Osteocyte (in vitro differentiated cells): ENCODE measurements at regions not wholly inside any gene's neighbourhood (a gene's known extent, or its start where the extent isn't known, plus 50 kb on each side); places are given as distances from the start of the nearest gene placed in this dataset.

Experiments used
- DNase-seq: peaks from one replicate; pipeline ENCODE4 v3.0.0; 2021; ENCODE audit warnings: mixed read lengths; ENCODE audit not compliant: unreplicated experiment; ENCODE audit errors: extremely low spot score
- H3K27ac Mint-ChIP-seq: one replicate; pipeline ENCODE4 v1.8.0; 2021; ENCODE audit warnings: mild to moderate bottlenecking, mixed read lengths; ENCODE audit not compliant: unreplicated experiment
- H3K27me3 Mint-ChIP-seq: one replicate; pipeline ENCODE4 v1.8.0; 2021; ENCODE audit warnings: mixed read lengths; ENCODE audit not compliant: unreplicated experiment
- H3K36me3 Mint-ChIP-seq: one replicate; pipeline ENCODE4 v1.8.0; 2021; ENCODE audit warnings: mixed read lengths; ENCODE audit not compliant: unreplicated experiment
- H3K4me1 Mint-ChIP-seq: one replicate; pipeline ENCODE4 v1.8.0; 2021; ENCODE audit warnings: mixed read lengths; ENCODE audit not compliant: unreplicated experiment
- H3K4me3 Mint-ChIP-seq: one replicate; pipeline ENCODE4 v1.8.0; 2021; ENCODE audit warnings: mild to moderate bottlenecking, moderate library complexity, mixed read lengths; ENCODE audit not compliant: unreplicated experiment
- H3K9me3 Mint-ChIP-seq: one replicate; pipeline ENCODE4 v1.8.0; 2021; ENCODE audit warnings: mixed read lengths; ENCODE audit not compliant: unreplicated experiment
- CTCF ChIP-seq: fragments of 200-600 bp; sonication (generic); IDR thresholded peaks from 2 replicates; pipeline ENCODE4 v1.5.0; 2021; ENCODE audit warnings: antibody characterized with exemption, mild to moderate bottlenecking, moderate library complexity

- no peak overlapping the region for H3K27ac Mint-ChIP-seq
- no peaks in the 10 kb centered on the region for H3K9me3 Mint-ChIP-seq
- no peak for DNase-seq
Observed at GRCh38 chr6:104324301-104324700, 535.4 kb downstream of the HACE1 start.

GRCh38 chr6:104322841-104323240, 536.9 kb downstream of the HACE1 start:
- Mint-ChIP-seq H3K27me3 (peaks cover under 1% of the 10 kb centered on the region), H3K4me1 (peaks cover 24% of the 10 kb centered on the region), H3K27ac (no peak overlapping the region), H3K4me3 (no peak overlapping the region), H3K36me3 (no peaks in the 10 kb centered on the region), H3K9me3 (no peaks in the 10 kb centered on the region)
- no peak for TF ChIP-seq CTCF
- no peak for DNase-seq

More at GRCh38 chr6:104324301-104324700, 535.4 kb downstream of the HACE1 start:
- H3K27me3 Mint-ChIP-seq: no peaks in the 10 kb centered on the region
- no peak for TF ChIP-seq CTCF
- no peaks in the 10 kb centered on the region for H3K36me3 Mint-ChIP-seq
- H3K4me3 Mint-ChIP-seq: no peak overlapping the region
- H3K4me1 Mint-ChIP-seq: peaks cover 33% of the 10 kb centered on the region

- H3K36me3 Mint-ChIP-seq: no peaks in the 10 kb centered on the region
Observed at GRCh38 chr6:104321301-104321700, 538.4 kb downstream of the HACE1 start.

GRCh38 chr6:104320896-104321295, 538.8 kb downstream of the HACE1 start:
- no peak for DNase-seq
- no peak for TF ChIP-seq CTCF
- peaks cover 3% of the 10 kb centered on the region for H3K27me3 Mint-ChIP-seq
- no peaks in the 10 kb centered on the region for H3K36me3 Mint-ChIP-seq
- H3K9me3 Mint-ChIP-seq: no peaks in the 10 kb centered on the region
- peaks cover 11% of the 10 kb centered on the region for H3K4me1 Mint-ChIP-seq
- no peak overlapping the region for H3K27ac Mint-ChIP-seq
- H3K4me3 Mint-ChIP-seq: no peak overlapping the region

More at GRCh38 chr6:104321301-104321700, 538.4 kb downstream of the HACE1 start:
- Mint-ChIP-seq H3K4me1 (peaks cover 15% of the 10 kb centered on the region), H3K27me3 (peaks cover 3% of the 10 kb centered on the region), H3K9me3 (no peaks in the 10 kb centered on the region), H3K27ac (no peak overlapping the region), H3K4me3 (no peak overlapping the region)
- no peak for DNase-seq
- TF ChIP-seq CTCF: no peak

- H3K4me1 Mint-ChIP-seq: peaks cover 3% of the 10 kb centered on the region
- no peak for TF ChIP-seq CTCF
- no peaks in the 10 kb centered on the region for H3K9me3 Mint-ChIP-seq
- DNase-seq: no peak
- no peak overlapping the region for H3K4me3 Mint-ChIP-seq
- peaks cover 7% of the 10 kb centered on the region for H3K27me3 Mint-ChIP-seq
- no peaks in the 10 kb centered on the region for H3K36me3 Mint-ChIP-seq
- H3K27ac Mint-ChIP-seq: no peak overlapping the region
Observed at GRCh38 chr6:104312851-104313250, 546.9 kb downstream of the HACE1 start.
